ENCODE measurements at regions not wholly inside any gene's neighbourhood (a gene's known extent, or its start where the extent isn't known, plus 50 kb on each side); places are given as distances from the start of the nearest gene placed in this dataset.
A peak's percentile ranks its signal among the peaks of the same experiment; 100 is the strongest.

- TF ChIP-seq ZBTB33 (IDR thresholded peaks at IDR 0.05): no peak
- no peak for TF ChIP-seq PBX3 (IDR thresholded peaks at IDR 0.05; ENCODE audit: insufficient replicate concordance, low read depth, low read length)
- peak in 1 of 2 experiments; percentile 51; a peak in 3 of 4 replicates for TF ChIP-seq BHLHE40 (IDR thresholded peaks at IDR 0.05; ENCODE audit: borderline replicate concordance in 1 of 2, low read depth in 2 of 2, low read length in 1 of 2)
- no peak for TF ChIP-seq ZSCAN29 (IDR thresholded peaks at IDR 0.05)
- TF ChIP-seq, protein P1, sequence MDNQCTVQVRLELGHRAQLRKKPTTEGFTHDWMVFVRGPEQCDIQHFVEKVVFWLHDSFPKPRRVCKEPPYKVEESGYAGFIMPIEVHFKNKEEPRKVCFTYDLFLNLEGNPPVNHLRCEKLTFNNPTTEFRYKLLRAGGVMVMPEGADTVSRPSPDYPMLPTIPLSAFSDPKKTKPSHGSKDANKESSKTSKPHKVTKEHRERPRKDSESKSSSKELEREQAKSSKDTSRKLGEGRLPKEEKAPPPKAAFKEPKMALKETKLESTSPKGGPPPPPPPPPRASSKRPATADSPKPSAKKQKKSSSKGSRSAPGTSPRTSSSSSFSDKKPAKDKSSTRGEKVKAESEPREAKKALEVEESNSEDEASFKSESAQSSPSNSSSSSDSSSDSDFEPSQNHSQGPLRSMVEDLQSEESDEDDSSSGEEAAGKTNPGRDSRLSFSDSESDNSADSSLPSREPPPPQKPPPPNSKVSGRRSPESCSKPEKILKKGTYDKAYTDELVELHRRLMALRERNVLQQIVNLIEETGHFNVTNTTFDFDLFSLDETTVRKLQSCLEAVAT (IDR thresholded peaks at IDR 0.05): peak; percentile 26; the same call in 1 of the 2 replicates
- TF ChIP-seq RFX5 (IDR thresholded peaks at IDR 0.05; ENCODE audit: low read depth, low read length): no peak
- TF ChIP-seq CHD1 (IDR thresholded peaks at IDR 0.05; ENCODE audit: low read depth, low read length): no peak
- TF ChIP-seq SREBF2 (IDR thresholded peaks at IDR 0.05; ENCODE audit: low read length): no peak
- TF ChIP-seq STAT1 (conservative IDR thresholded peaks at IDR 0.05): no peak
- TF ChIP-seq CEBPB (IDR thresholded peaks at IDR 0.05; ENCODE audit: borderline replicate concordance in 1 of 2, low read depth in 2 of 2, low read length in 2 of 2): peak in 1 of 2 experiments; percentile 72; a peak in 1 of 4 replicates
- TF ChIP-seq SIN3A (IDR thresholded peaks at IDR 0.05; ENCODE audit: low read depth, low read length): no peak
- no peak for TF ChIP-seq SMC3 (IDR thresholded peaks at IDR 0.05; ENCODE audit: borderline replicate concordance, low read length)
- TF ChIP-seq IKZF1 (conservative IDR thresholded peaks at IDR 0.05): peak; percentile 77
- peak; percentile 29 to 92; a peak in 3 of 4 replicates for TF ChIP-seq EP300 (IDR thresholded peaks at IDR 0.05; ENCODE audit: borderline replicate concordance in 1 of 2, control insufficient read depth in 1 of 2, low read depth in 2 of 2, low read length in 2 of 2)
- TF ChIP-seq, protein P2, sequence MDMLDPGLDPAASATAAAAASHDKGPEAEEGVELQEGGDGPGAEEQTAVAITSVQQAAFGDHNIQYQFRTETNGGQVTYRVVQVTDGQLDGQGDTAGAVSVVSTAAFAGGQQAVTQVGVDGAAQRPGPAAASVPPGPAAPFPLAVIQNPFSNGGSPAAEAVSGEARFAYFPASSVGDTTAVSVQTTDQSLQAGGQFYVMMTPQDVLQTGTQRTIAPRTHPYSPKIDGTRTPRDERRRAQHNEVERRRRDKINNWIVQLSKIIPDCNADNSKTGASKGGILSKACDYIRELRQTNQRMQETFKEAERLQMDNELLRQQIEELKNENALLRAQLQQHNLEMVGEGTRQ (IDR thresholded peaks at IDR 0.05; ENCODE audit: borderline replicate concordance, low read depth, low read length): no peak
- TF ChIP-seq NBN (IDR thresholded peaks at IDR 0.05): 0 out of 2 replicates have a peak, but pooled peaks have one; percentile 58
- no peak for TF ChIP-seq KAT2A (conservative IDR thresholded peaks at IDR 0.05; ENCODE audit: control insufficient read depth, low read depth, low read length)
- peak in 1 of 2 experiments; percentile 76; a peak in 1 of 4 replicates for TF ChIP-seq ETV6 (conservative IDR thresholded peaks at IDR 0.05 in 1 of 2, IDR thresholded peaks at IDR 0.05 in 1 of 2; ENCODE audit: borderline replicate concordance in 1 of 2, low read depth in 1 of 2)
- no peak for TF ChIP-seq RELA (IDR thresholded peaks at IDR 0.05; ENCODE audit: borderline replicate concordance, partially characterized antibody)
- 0 out of 2 replicates have a peak, but pooled peaks have one; percentile 38 for TF ChIP-seq TCF12 (IDR thresholded peaks at IDR 0.05; ENCODE audit: low read depth, low read length)
- TF ChIP-seq BCL3 (IDR thresholded peaks at IDR 0.05; ENCODE audit: borderline replicate concordance, insufficient read depth, low read depth, low read length, poor library complexity, severe bottlenecking): peak; percentile 45
- peak; percentile 95 for TF ChIP-seq TBL1XR1 (IDR thresholded peaks at IDR 0.05; ENCODE audit: low read depth, low read length)
Observed at GRCh38 chr3:23653647-23654525, 151.9 kb upstream of the UBE2E1 start (continued).
